Ascending aorta (tissue), 2 donors: ENCODE measurements at regions not wholly inside any gene's neighbourhood (a gene's known extent, or its start where the extent isn't known, plus 50 kb on each side); places are given as distances from the start of the nearest gene placed in this dataset.
"Not testable (repeated sequence)": the region's sequence is repeated elsewhere in the genome, so short reads cannot be mapped to it uniquely, and the experiment has no call there.

Source experiments
- DNase-seq, 2 donors: peaks; one replicate each; pipeline ENCODE4 v3.0.0-alpha.2; 2019; ENCODE audit warnings: low spot score in 2 of 2
- H3K27ac ChIP-seq, 2 donors: fragments of 200-600 bp; sonication (generic); one replicate each; pipeline ENCODE4 v1.5.1; 2016 to 2017; ENCODE audit warnings: mild to moderate bottlenecking in 1 of 2
- H3K27me3 ChIP-seq: fragments of 200-600 bp; sonication (generic); one replicate; pipeline ENCODE4 v1.5.1; 2017
- H3K36me3 ChIP-seq, 2 donors: fragments of 200-600 bp; sonication (generic); one replicate each; pipeline ENCODE4 v1.5.1; 2016
- H3K4me1 ChIP-seq, 2 donors: fragments of 200-600 bp; sonication (generic); one replicate each; pipeline ENCODE4 v1.5.1; 2016 to 2017; ENCODE audit warnings: mild to moderate bottlenecking in 1 of 2
- H3K4me3 ChIP-seq, 2 donors: fragments of 200-600 bp; sonication (generic); one replicate each; pipeline ENCODE4 v1.5.1; 2016 to 2017; ENCODE audit warnings: mild to moderate bottlenecking in 1 of 2
- H3K9me3 ChIP-seq, 2 donors: fragments of 200-600 bp; sonication (generic); one replicate each; pipeline ENCODE4 v1.5.1; 2016
- CTCF ChIP-seq, 3 experiments: fragments of 200-600 bp in 2 of 3; fragments of 450-650 bp in 1 of 3; sonication (generic) in 2 of 3; IDR thresholded peaks; one replicate each; pipeline ENCODE4 v1.5.1; 2016 to 2019; ENCODE audit warnings: antibody characterized with exemption in 3 of 3, mild to moderate bottlenecking in 1 of 3, moderate library complexity in 1 of 3
- intact Hi-C: fragments of 100-400 bp; cut with DNase I; formaldehyde crosslinking; loops from one replicate; pipeline ENCODE4 v1.15.1; 2023

GRCh38 chr6:168169624-168170023, 90.6 kb upstream of the FRMD1 start:
- H3K27ac ChIP-seq: no peak overlapping the region
- H3K4me1 ChIP-seq: no peaks in the 10 kb centered on the region
- no peaks in the 10 kb centered on the region for H3K9me3 ChIP-seq
- H3K27me3 ChIP-seq: no peaks in the 10 kb centered on the region
- H3K4me3 ChIP-seq: no peak overlapping the region
- intact Hi-C loops: no loop called here
- H3K36me3 ChIP-seq: no peaks in the 10 kb centered on the region
- DNase-seq: peak in 1 of 2 donors; percentile 11
- no peak for TF ChIP-seq CTCF (IDR thresholded peaks at IDR 0.05)

- intact Hi-C loops, H3K9me3 ChIP-seq, H3K36me3 ChIP-seq, H3K4me3 ChIP-seq, H3K27me3 ChIP-seq, H3K27ac ChIP-seq, H3K4me1 ChIP-seq: not testable (repeated sequence)
- DNase-seq: peak in 1 of 2 donors; percentile 33
These were observed 89.9 kb upstream of the FRMD1 start for GRCh38 chr6:168168936-168169335.

- H3K36me3 ChIP-seq, H3K9me3 ChIP-seq, intact Hi-C loops, DNase-seq, H3K27ac ChIP-seq, H3K27me3 ChIP-seq, H3K4me3 ChIP-seq, H3K4me1 ChIP-seq: not testable (repeated sequence)
These were observed 89.3 kb upstream of the FRMD1 start for GRCh38 chr6:168168330-168168729.

GRCh38 chr6:168167431-168168315, 88.7 kb upstream of the FRMD1 start:
- Histone ChIP-seq H3K36me3 (no peaks in the 10 kb centered on the region), H3K9me3 (no peaks in the 10 kb centered on the region), H3K4me1 (no peaks in the 10 kb centered on the region), H3K27me3 (no peaks in the 10 kb centered on the region), H3K27ac (no peak overlapping the region), H3K4me3 (no peak overlapping the region)
- no peak for TF ChIP-seq CTCF (IDR thresholded peaks at IDR 0.05)
- intact Hi-C loops: no loop called here
- DNase-seq: peak in 1 of 2 donors; percentile 37

GRCh38 chr6:168166627-168167026, 87.6 kb upstream of the FRMD1 start:
- H3K4me3 ChIP-seq: no peak overlapping the region
- no peak overlapping the region for H3K27ac ChIP-seq
- intact Hi-C loops: no loop called here
- H3K27me3 ChIP-seq: no peaks in the 10 kb centered on the region
- no peaks in the 10 kb centered on the region for H3K9me3 ChIP-seq
- TF ChIP-seq CTCF (IDR thresholded peaks at IDR 0.05): no peak
- H3K36me3 ChIP-seq: no peaks in the 10 kb centered on the region
- no peak for DNase-seq
- H3K4me1 ChIP-seq: no peaks in the 10 kb centered on the region

- H3K4me1 ChIP-seq: no peaks in the 10 kb centered on the region
- intact Hi-C loops: no loop called here
- no peak for TF ChIP-seq CTCF (IDR thresholded peaks at IDR 0.05)
- no peak overlapping the region for H3K4me3 ChIP-seq
- H3K9me3 ChIP-seq: no peaks in the 10 kb centered on the region
- no peak overlapping the region for H3K27ac ChIP-seq
- H3K27me3 ChIP-seq: no peaks in the 10 kb centered on the region
- no peaks in the 10 kb centered on the region for H3K36me3 ChIP-seq
- DNase-seq: no peak
These were observed 86.9 kb upstream of the FRMD1 start for GRCh38 chr6:168165891-168166290.
